Sigmoid colon (tissue), 6 donors: ENCODE measurements at regions not wholly inside any gene's neighbourhood (a gene's known extent, or its start where the extent isn't known, plus 50 kb on each side); places are given as distances from the start of the nearest gene placed in this dataset.

Source experiments
- DNase-seq: peaks from one replicate; pipeline ENCODE4 v3.0.0-alpha.2; 2019
- H3K27ac ChIP-seq, 4 donors: fragments of 200-600 bp; sonication (generic); one replicate each; pipeline ENCODE4 v1.5.1; 2016 to 2019; ENCODE audit warnings: mild to moderate bottlenecking in 1 of 4
- H3K27me3 ChIP-seq, 3 donors: fragments of 200-600 bp; sonication (generic); one replicate each; pipeline ENCODE4 v1.5.1; 2019; ENCODE audit warnings: mild to moderate bottlenecking in 1 of 3
- H3K36me3 ChIP-seq, 4 donors: fragments of 200-600 bp; sonication (generic); one replicate each; pipeline ENCODE4 v1.5.1; 2016 to 2019
- H3K4me1 ChIP-seq, 4 donors: fragments of 200-600 bp; sonication (generic); one replicate each; pipeline ENCODE4 v1.5.1; 2017 to 2019
- H3K4me3 ChIP-seq, 4 donors: fragments of 200-600 bp; sonication (generic); one replicate each; pipeline ENCODE4 v1.5.1; 2017 to 2019; ENCODE audit warnings: mild to moderate bottlenecking in 2 of 4, moderate library complexity in 1 of 4
- H3K9me3 ChIP-seq, 4 donors: fragments of 200-600 bp in 3 of 4; sonication (generic) in 3 of 4; one replicate each; pipeline versions ENCODE4 v1.5.1 to v1.6.1; 2013 to 2019
- CTCF ChIP-seq, 4 experiments: fragments of 450-650 bp in 3 of 4; fragments of 200-600 bp in 1 of 4; IDR thresholded peaks; one replicate each; pipeline ENCODE4 v1.5.1; 2016 to 2019; ENCODE audit warnings: antibody characterized with exemption in 4 of 4, mild to moderate bottlenecking in 3 of 4, moderate library complexity in 2 of 4
- EP300 ChIP-seq, 4 donors: sonication (generic); formaldehyde crosslinking; IDR thresholded peaks; one replicate each; pipeline ENCODE4 v1.6.1; 2017; ENCODE audit warnings: antibody characterized with exemption in 4 of 4
- POLR2A ChIP-seq, 2 donors: fragments of 450-650 bp; IDR thresholded peaks; one replicate each; pipeline ENCODE4 v1.6.1; 2016; ENCODE audit warnings: antibody characterized with exemption in 2 of 2, mild to moderate bottlenecking in 2 of 2, moderate library complexity in 2 of 2
- POLR2AphosphoS5 ChIP-seq, 4 donors: sonication (generic); formaldehyde crosslinking; IDR thresholded peaks; one replicate each; pipeline ENCODE4 v1.6.1; 2017; ENCODE audit warnings: antibody characterized with exemption in 4 of 4
- WGBS, 2 donors: extraction: QIAGEN DNeasy Blood & Tissue Kit; methylation state at CpG; one replicate each; pipeline ENCODE4 v1.1.7; 2013; 5-methylcytosine and 5-hydroxymethylcytosine counted together
- intact Hi-C: fragments of 100-400 bp; cut with DNase I; formaldehyde crosslinking; loops from one replicate; pipeline ENCODE4 v1.15.1; 2023
- donor health status: healthy with polysubstance abuse.
- donor health status: healthy.

GRCh38 chr1:87418048-87418447 lies 89.4 kb downstream of the LMO4 start:
- H3K9me3 ChIP-seq = no peaks in the 10 kb centered on the region
- no peaks in the 10 kb centered on the region for H3K27me3 ChIP-seq
- TF ChIP-seq POLR2AphosphoS5 (IDR thresholded peaks at IDR 0.05) (no peak), CTCF (IDR thresholded peaks at IDR 0.05) (no peak), POLR2A (IDR thresholded peaks at IDR 0.05) (no peak), EP300 (IDR thresholded peaks at IDR 0.05) (no peak)
- intact Hi-C loops = no loop called here
- H3K27ac ChIP-seq = peak overlapping the region in 1 of 4 donors; percentile 39
- 82 to 89% methylated on average over 3 of the region's 3 CpGs for WGBS, 2 donors
- no peak overlapping the region for H3K4me3 ChIP-seq
- no peak for DNase-seq
- H3K4me1 ChIP-seq = peaks cover 0 to 10% (median 7%) of the 10 kb centered on the region in 4 donors
- H3K36me3 ChIP-seq = no peaks in the 10 kb centered on the region

GRCh38 chr1:87421809-87422208 lies 93.1 kb downstream of the LMO4 start:
- Histone ChIP-seq H3K9me3 (no peaks in the 10 kb centered on the region), H3K4me3 (no peak overlapping the region), H3K36me3 (no peaks in the 10 kb centered on the region), H3K4me1 (peaks cover 0 to 10% (median 7%) of the 10 kb centered on the region in 4 donors), H3K27me3 (no peaks in the 10 kb centered on the region), H3K27ac (no peak overlapping the region)
- intact Hi-C loops = no loop called here
- no peak for TF ChIP-seq POLR2A (IDR thresholded peaks at IDR 0.05)
- no peak for TF ChIP-seq CTCF (IDR thresholded peaks at IDR 0.05)
- no peak for TF ChIP-seq EP300 (IDR thresholded peaks at IDR 0.05)
- TF ChIP-seq POLR2AphosphoS5 (IDR thresholded peaks at IDR 0.05) = no peak
- DNase-seq = no peak

GRCh38 chr1:87424541-87424940 lies 95.9 kb downstream of the LMO4 start:
- no peaks in the 10 kb centered on the region for H3K4me1 ChIP-seq
- WGBS, 2 donors = 12 to 64% methylated on average over 1 of the region's 1 CpG
- TF ChIP-seq POLR2A (IDR thresholded peaks at IDR 0.05) = no peak
- TF ChIP-seq POLR2AphosphoS5 (IDR thresholded peaks at IDR 0.05) = no peak
- no peak for TF ChIP-seq EP300 (IDR thresholded peaks at IDR 0.05)
- no peak for TF ChIP-seq CTCF (IDR thresholded peaks at IDR 0.05)

GRCh38 chr1:87426463-87427249 lies 98.0 kb downstream of the LMO4 start:
- no peaks in the 10 kb centered on the region for H3K27me3 ChIP-seq
- no peak overlapping the region for H3K4me3 ChIP-seq
- H3K9me3 ChIP-seq = no peaks in the 10 kb centered on the region
- no peak overlapping the region for H3K27ac ChIP-seq
- DNase-seq = no peak
- TF ChIP-seq CTCF (IDR thresholded peaks at IDR 0.05) (no peak), POLR2A (IDR thresholded peaks at IDR 0.05) (no peak), EP300 (IDR thresholded peaks at IDR 0.05) (no peak), POLR2AphosphoS5 (IDR thresholded peaks at IDR 0.05) (no peak)
- H3K36me3 ChIP-seq = no peaks in the 10 kb centered on the region
- 86 to 92% methylated on average over 12 of the region's 12 CpGs for WGBS, 2 donors
- intact Hi-C loops = no loop called here
- no peaks in the 10 kb centered on the region for H3K4me1 ChIP-seq

More at GRCh38 chr1:87424541-87424940, 95.9 kb downstream of the LMO4 start:
- H3K36me3 ChIP-seq = no peaks in the 10 kb centered on the region
- no peak overlapping the region for H3K4me3 ChIP-seq
- no peak for DNase-seq
- H3K27me3 ChIP-seq = no peaks in the 10 kb centered on the region
- H3K9me3 ChIP-seq = no peaks in the 10 kb centered on the region
- intact Hi-C loops = no loop called here
- no peak overlapping the region for H3K27ac ChIP-seq

GRCh38 chr1:87428367-87428766 lies 99.7 kb downstream of the LMO4 start:
- no peaks in the 10 kb centered on the region for H3K36me3 ChIP-seq
- 88 to 92% methylated on average over 3 of the region's 3 CpGs for WGBS, 2 donors
- no peak overlapping the region for H3K4me3 ChIP-seq
- no peaks in the 10 kb centered on the region for H3K4me1 ChIP-seq
- H3K27me3 ChIP-seq = no peaks in the 10 kb centered on the region
- no peak overlapping the region for H3K27ac ChIP-seq
- DNase-seq = no peak
- no peaks in the 10 kb centered on the region for H3K9me3 ChIP-seq
- intact Hi-C loops = no loop called here
- TF ChIP-seq EP300 (IDR thresholded peaks at IDR 0.05) (no peak), CTCF (IDR thresholded peaks at IDR 0.05) (no peak), POLR2A (IDR thresholded peaks at IDR 0.05) (no peak), POLR2AphosphoS5 (IDR thresholded peaks at IDR 0.05) (no peak)
